Stimulated activated CD4-positive, alpha-beta T cell treated with anti-CD3 and anti-CD28 coated beads, TNF-alpha, amount 100 ng/mL, for 1 hour (primary cell): ENCODE measurements at regions not wholly inside any gene's neighbourhood (a gene's known extent, or its start where the extent isn't known, plus 50 kb on each side); places are given as distances from the start of the nearest gene placed in this dataset.
"Not testable (repeated sequence)": the region's sequence is repeated elsewhere in the genome, so short reads cannot be mapped to it uniquely, and the experiment has no call there.

Experiments used
- DNase-seq, 3 donors: peaks; one replicate each; pipeline ENCODE4 v3.0.0-alpha.2; 2020; ENCODE audit warnings: low read depth in 3 of 3, low spot score in 1 of 3

DNA sequence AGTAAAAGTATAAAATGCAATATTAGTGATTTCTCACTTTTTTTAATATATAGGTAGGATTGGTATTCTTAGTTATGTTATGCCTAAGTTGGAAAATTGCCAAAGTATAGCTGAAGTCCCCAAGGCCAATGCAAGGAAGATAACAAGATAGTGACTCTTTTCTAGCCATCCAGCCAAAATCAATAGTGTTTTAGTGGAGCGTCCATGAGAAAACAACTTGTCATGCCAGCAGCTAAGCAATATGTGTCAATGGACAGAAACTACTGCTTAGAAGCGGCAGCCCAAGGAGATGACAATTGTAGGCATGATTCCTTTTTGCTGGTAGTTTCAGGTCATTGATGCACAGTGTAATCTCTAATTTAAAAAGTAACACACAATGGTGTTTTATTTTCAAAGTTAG, 1444.6 kb downstream of the SUCLG1 start:
- DNase-seq, result no peak

DNA sequence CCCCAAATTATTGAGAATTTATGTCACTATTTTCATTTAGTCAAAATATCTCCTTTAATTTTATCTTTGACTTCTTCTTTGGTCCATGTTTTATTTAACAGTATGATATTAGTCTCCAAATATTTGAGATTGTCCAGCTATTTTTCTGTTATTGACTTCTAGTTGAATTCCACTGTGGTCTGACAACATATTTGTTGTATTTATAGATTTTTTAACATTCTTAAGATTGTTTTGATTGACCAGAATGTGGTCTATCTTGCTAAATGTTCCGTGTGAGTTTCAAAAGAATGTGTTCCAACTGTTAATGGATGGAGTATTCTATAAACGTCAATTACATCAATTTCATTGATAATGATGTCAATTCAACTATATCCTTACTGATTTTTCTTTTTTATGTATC, 1452.1 kb downstream of the SUCLG1 start:
- no peak for DNase-seq

GRCh38 chr2:83003555-83003954, 1455.5 kb downstream of the SUCLG1 start:
- DNase-seq, result no peak

GRCh38 chr2:83002706-83003105, 1456.4 kb downstream of the SUCLG1 start:
- no peak for DNase-seq

DNA sequence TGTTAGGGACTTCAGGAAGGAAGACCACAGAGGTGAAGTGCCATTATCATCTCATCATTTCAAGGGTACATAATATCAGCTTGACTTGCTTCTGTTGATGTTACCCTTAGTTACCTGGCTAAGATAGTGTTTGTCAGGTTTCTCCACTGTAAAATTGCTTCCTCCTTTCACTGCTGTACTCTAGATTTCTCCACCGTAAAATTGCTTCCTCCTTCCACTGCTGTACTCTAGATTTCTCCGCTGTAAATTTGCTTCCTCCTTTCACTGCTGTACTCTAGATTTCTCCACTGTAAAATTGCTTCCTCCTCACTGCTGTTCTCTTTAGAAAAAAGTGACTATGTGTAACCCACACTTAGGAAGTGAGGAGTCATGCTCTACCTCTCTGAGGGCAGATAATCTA, 1460.3 kb downstream of the SUCLG1 start:
- no peak for DNase-seq

GRCh38 chr2:82996217-82996616, 1462.9 kb downstream of the SUCLG1 start:
- DNase-seq, result no peak

DNA sequence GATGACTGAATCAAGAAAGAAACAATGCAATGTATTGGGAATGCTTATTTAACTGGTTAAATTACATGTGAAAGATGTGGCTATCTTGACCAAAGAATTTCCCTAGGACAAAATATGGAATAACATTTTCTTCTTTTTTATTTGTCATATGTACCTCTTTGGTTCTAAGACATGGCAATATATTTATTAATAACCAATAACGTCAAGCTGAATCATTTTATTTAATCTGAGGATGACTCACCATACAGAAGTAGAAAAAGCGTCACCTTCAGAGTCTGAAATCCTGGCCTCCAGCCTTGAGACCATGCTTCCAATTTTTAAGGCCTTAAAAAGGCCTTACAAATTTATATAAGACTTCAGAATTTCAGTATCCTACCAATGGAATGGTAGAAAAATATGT, 1464.9 kb downstream of the SUCLG1 start:
- DNase-seq, result no peak

GRCh38 chr2:82993609-82994008, 1465.5 kb downstream of the SUCLG1 start:
- no peak for DNase-seq

DNA sequence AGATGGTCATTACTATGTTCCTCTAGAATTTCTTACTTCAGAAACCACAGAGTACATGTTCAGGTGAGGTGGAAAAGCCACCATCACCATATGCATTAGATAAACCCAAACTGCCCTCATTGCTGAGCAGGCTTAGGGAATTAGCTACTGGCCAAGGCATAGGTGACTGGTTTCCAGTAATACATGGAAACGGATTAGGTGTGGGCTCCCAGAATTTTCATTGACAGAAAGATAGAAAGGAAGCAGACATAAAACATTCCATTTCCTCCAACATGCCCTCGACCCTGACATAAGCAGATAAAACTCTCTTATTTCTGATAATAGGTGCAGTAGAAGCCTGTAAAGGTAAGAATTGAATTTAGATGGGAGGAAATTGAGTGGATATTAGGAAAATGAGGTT, 1466.1 kb downstream of the SUCLG1 start:
- DNase-seq, result no peak

DNA sequence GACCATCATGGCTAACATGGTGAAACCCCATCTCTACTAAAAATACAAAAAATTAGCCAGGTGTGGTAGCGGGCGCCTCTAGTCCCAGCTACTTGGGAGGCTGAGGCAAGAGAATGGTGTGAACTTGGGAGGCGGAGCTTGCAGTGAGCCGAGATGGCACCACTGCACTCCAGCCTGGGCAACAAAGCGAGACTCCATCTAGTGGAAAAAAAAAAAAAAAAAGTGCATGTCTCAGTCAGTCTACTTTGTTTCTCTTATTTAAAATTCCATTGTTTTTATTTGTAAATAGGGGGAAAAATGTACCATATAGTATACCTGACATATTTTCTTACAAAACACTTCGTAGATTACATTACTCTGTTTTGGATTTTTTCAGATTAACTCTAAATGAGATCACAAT, 1471.4 kb downstream of the SUCLG1 start:
- DNase-seq, result not testable (repeated sequence)

- no peak for DNase-seq
Observed at GRCh38 chr2:82986899-82987298, 1472.2 kb downstream of the SUCLG1 start.

GRCh38 chr2:82985572-82986197, 1473.4 kb downstream of the SUCLG1 start:
- no peak for DNase-seq

- no peak for DNase-seq
Observed at GRCh38 chr2:82968358-82968757, 1490.7 kb downstream of the SUCLG1 start.

- no peak for DNase-seq
Observed at GRCh38 chr2:82964341-82964740, 1494.7 kb downstream of the SUCLG1 start.

- no peak for DNase-seq
Observed at GRCh38 chr2:82959727-82960126, 1499.4 kb downstream of the SUCLG1 start.

- DNase-seq, result no peak
Observed at GRCh38 chr2:82954868-82955267, 1504.2 kb downstream of the SUCLG1 start.

- DNase-seq, result no peak
Observed at GRCh38 chr2:82939211-82939610, 1519.9 kb downstream of the SUCLG1 start.

DNA sequence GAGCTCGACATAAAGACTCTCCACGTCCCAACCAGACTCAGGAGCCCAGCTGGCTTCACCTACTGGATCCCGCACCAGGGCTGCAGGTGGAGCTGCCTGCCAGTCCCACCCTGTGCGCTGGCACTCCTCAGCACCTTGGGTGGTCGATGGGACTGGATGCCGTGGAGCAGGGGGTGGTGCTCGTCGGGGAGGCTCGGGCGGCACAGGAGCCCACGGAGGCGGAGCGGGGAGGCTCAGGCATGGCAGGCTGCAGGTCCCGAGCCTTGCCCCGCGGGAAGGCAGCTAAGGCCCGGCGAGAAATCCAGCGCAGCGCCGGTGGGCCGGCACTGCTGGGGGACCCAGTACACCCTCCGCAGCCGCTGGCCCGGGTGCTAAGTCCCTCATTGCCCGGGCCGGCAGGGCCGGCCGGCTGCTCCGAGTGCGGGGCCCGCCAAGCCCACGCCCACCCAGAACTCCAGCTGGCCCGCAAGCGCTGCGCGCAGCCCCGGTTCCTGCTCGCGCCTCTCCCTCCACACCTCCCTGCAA, 1520.7 kb downstream of the SUCLG1 start:
- DNase-seq, result not testable (repeated sequence)

GRCh38 chr2:82913566-82913965, 1545.5 kb downstream of the SUCLG1 start:
- no peak for DNase-seq

- DNase-seq, result no peak
Observed at GRCh38 chr2:82896117-82896516, 1563.0 kb downstream of the SUCLG1 start.

DNA sequence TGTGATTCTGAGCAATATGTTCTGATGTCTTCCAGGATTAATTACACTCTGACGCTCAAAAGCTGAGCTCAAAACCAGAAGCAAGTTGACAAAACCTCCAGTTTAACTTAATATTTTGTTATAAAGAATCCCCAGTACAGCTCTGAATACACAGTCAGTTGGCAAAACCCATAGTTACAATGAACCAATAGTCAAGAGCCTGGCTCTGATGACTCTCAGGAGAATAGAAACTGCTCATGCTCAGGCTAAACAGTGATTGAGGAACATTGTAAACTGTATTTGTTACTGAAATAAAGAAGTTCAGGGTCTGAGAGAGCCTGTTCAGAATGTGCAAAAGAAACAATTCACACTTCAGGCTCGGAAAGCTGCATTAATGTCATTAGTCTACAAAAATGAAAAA, 1565.9 kb downstream of the SUCLG1 start:
- no peak for DNase-seq

- no peak for DNase-seq
Observed at GRCh38 chr2:82879803-82880202, 1579.3 kb downstream of the SUCLG1 start.

GRCh38 chr2:82875858-82876257, 1583.2 kb downstream of the SUCLG1 start:
- DNase-seq, result no peak
